Activated T-helper 1 cell treated with Interleukin-2 at 50 U/mL for 16 hours (primary cell): ENCODE measurements at regions not wholly inside any gene's neighbourhood (a gene's known extent, or its start where the extent isn't known, plus 50 kb on each side); places are given as distances from the start of the nearest gene placed in this dataset.

Experiments used
- DNase-seq: peaks from one replicate; pipeline ENCODE4 v3.0.0-alpha.2; 2020; ENCODE audit warnings: low read depth

DNA sequence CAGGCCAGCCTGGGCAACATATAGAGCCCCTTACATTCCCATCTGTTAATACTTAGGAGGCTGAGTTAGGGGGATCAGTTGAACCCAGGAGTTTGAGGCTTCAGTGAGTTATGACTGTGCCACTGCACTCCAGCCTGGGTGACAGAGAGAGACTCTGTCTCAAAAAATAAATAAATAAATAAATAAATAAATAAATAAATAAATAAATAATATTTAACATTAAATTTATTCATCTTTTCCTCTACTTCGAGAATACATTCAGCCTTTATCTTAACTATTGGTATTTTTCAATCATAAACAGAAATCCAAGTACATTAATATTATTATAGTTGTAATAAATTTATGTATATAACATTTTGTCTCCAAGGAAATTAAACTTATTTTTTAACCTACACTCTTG is 1227.7 kb upstream of the GJE1 start:
- no peak for DNase-seq

DNA sequence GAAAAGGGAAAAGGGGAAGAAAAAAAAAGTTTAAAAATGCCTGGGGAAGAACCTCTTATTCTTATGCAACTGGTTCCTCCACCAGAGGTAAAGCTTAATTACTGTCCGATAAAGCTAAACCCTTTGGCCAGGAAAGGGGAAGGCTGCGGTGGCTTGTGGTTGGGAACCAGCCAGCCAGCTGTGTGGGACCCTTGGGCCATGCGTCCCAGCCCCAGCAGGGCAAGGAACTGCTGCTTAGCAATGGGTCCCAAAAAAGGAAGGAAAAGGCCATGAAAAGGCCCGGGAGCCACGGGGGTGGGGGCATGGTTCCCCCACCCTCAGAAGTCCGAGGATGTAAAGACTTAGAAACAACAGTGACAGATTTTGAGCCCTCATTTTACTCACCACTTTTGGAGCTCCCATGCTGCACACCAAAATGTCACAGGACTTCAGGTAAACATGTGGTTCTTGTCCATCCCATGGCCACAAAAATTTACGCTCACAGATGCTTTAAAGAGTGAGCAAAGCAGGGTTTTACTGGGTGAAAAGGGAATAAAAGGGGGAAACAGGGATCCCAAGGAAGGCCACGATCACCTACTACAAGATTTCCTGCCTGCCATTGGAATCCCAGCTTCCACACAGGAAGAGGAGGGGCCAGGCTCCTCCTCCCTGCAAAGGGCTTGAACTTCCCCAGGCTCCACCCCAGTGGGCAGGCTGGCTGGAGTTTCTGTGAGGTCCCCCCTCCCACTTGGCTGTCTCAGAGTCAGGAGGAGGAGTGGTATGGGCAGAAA is 1234.7 kb upstream of the GJE1 start:
- no peak for DNase-seq

DNA sequence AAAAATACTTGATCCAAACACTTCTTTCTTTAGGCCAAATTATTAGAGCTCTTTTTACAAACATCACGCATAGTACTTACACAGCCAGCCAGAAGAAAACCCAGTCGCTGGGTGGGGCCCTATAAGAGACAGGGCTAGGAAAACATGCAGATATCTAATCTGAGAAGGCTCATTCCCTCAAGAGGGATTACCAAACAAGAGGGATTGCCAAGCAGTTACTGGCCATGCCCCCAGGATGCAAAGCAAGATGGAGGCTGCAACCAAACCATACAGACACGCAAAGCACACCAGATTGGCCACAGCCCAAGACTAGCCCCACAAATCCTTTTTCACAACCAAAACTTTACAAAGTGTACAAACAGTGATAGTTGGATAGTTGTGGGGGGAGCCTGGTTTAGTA is 1235.4 kb upstream of the GJE1 start:
- no peak for DNase-seq

DNA sequence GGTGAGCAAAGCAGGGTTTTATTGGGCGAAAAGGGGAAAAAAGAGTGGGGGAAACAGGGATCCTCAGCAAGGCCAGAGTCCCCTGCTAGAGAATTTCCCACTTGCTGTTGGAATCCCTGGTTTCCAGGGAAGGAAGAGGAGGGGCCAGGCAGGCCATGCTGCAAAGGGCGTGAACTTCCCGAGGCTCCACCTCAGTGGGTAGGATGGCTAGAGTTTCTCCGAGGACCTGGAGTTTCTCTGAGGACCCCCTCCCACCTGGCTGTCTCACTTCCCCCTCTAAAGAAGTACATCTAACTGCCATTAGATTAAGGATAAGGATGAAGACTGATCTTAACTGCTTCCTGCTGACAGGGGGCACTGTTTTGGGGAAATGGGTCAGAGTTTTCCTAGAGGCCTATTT is 1239.3 kb upstream of the GJE1 start:
- DNase-seq, result no peak

DNA sequence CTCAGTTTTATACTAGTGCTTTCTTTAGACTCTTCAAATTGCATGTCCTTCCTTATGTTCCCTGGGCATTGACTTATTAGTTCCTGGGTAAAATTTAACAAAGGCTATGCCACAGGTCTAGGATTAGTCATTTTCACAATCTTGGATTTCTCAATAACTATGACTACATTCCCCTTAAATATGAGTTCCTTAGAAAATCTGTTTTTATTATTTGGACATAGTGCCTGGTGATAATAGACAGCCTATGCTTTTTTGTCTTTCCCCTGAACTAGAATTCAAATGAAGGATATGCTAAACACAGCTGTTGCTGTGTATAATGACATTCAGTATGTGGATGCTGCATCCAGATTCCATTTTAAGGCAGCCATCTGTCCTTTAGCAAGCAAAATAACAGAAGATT is 1252.8 kb upstream of the GJE1 start:
- DNase-seq, result no peak

DNA sequence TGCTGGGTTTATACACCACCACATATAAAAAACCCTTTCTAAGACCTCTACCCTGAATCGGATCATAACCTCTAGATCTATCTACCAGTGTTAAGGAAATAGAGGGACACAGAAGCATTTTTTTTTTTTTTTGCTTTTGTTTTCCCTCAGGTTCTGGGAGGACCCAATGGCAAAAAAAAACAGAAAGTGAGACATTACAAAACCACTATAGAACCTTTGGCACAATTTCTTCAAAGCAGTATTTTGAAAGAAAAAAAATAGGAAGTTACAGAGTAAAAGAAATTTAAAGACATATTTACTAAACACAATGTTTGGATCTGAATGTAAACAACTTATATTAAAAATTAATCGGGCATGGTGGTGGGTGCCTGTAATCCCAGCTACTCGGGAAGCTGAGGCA is 1258.7 kb upstream of the GJE1 start:
- DNase-seq, result no peak

DNA sequence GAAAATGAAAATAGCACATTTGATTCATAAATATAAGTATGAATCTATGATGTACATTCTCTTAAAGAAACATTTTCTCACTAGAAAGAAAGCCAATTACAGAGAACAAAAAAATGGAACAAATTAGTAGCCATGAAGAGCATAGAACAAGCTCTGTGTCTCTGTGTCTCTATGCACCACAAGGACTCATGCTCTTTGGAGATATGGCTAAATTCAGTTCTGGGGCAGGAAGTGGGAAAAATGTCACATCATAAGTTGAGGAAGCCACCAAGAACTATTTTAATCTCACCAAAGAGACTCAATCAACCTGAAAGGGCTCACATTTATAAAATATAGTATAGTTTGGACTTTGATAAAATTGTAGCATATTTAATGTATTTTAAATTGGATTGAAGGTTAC is 1259.8 kb upstream of the GJE1 start:
- DNase-seq, result no peak

DNA sequence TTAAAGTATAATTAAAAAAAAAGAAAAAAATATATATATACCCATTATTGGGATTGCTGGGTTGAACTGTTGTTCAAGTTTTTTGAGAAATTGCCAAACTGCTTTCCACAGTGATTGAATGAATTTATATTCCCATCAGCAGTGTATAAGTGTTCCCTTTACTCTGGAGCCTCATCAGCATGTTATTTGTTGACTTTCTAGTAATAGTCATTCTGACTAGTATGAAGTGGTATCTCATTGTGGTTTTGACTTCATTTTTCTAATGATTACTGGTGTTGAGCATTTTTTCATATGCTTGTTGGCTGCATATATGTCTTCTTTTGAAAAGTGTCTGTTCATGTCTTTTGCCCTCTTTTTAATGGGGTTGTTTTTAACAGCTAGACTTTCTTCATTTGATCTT is 1260.8 kb upstream of the GJE1 start:
- DNase-seq, result no peak

DNA sequence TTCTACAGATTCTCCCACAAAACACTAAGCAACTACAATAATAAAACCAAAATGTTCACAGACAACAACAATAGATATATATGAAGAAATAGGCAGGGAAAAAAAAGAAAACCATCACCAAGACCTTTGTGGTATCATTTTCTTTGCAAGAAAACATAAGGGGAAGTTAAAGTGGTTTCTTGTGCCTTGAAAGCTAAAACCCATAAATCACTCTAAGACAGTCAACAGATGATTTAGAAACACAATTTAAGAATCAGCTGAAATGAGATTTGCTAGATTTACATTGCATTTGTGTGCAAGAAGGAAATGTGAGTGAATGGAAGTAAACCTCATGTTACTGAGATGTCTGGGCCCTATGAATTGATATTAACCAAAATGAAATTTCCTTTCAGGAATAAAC is 1265.4 kb upstream of the GJE1 start:
- DNase-seq, result no peak

DNA sequence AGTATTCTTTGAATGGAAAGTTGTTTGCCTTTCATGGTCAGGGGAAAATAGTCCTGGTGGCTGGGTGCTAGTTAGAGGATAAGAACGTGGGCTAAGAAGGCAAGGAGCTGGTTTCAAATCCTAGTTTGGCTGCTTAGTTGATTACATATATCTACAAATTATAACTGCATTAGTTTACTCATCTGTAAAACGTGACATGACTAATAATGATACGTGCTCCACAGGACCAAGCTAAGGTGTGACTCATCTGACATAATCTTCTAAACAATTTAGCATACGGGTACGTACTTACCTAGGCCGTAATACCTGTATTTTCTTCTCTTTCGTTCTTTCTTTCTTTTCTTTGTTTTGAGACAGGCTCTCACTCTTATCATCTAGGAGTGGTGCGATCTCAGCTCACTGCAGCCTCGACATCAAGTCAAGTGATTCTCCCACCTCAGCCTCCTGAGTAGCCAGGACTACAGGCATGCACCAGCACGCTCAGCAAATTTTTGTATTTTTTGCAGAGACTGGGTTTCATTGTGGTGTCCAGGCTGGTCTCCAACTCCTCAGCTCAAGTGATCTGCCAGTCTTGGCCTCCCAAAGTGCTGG is 1274.2 kb upstream of the GJE1 start:
- no peak for DNase-seq

DNA sequence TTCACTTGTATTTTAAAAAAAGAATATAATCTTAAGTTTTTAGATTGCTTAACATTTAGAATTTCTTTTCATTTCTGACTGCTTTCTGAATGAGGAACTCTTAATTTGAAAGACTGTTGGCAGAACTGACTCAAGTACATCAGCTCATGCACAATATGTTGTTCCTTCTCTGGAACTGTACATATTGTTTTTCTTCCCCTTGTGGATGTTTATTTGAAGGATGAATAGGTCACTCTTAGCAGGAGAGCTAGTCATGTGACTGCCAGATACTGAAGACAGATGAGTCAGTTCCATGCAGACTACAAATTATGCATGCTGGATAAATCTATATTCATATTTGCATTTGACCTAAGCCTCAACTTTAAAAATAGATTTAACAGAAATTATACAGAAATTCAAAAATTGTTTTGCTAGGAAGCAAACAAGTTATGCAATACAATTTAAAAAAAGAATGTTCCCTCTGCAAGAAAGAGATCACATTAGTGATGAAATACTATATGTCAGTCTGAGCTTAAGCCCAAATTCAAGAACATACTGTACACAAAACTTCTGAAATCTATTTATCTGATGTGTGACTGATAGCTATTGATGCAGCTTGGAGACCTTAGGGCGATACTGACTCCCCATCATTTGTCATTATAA is 1274.9 kb upstream of the GJE1 start:
- DNase-seq, result no peak

DNA sequence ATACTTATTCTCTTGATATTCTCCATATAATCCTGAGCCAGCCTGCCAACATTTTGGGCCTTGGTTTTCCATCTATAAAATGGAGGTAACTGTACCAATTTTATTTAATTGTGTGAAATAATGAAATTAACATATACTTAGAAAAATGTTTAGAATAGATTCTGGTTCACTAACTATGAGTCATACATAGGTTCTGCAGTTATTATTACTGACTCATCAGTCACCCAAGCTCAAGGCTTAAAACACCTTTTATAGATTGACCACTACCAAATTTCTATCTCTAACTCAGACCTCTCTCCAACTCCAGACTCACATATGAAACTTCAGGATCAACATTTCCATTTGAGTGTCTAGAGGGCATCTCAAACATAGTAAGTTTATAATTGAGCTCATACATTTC is 1277.2 kb upstream of the GJE1 start:
- DNase-seq, result no peak

DNA sequence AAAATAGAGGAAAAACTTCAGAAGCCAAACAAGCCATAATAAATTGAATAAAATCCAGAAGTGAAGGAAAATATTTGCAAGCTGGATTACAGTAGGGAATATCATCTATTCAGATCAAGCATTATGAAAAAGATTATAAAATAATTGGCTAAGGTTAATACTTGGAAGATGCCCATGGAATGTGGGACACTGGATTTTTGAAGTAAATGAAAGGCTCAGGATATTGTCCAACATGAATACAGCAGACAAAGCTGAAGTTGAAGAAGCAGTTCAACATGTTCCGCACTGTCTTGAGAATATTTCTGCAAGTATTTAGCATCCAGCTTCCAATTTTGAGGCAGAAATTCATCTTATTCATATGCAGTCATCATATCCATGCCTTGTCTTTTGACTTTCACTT is 1278.4 kb upstream of the GJE1 start:
- DNase-seq, result no peak

DNA sequence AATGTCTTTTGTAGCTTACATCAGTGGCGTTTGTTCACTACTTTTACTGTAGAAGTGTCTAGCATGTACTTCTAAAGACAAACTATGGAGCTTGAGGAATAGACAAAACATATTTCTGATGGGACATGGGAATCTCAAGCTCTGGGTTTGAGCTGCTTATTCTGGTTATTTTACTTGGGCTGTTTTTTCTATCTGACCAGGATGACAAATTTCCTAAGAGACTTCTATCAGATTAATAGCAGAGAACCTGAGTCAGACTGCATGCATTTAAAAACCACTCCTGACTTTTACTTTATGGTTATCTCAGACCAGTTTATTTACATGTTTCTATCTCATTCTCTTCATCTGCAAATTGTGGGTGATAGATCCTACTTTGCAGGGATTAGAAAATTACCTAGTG is 1282.3 kb upstream of the GJE1 start:
- DNase-seq, result no peak

DNA sequence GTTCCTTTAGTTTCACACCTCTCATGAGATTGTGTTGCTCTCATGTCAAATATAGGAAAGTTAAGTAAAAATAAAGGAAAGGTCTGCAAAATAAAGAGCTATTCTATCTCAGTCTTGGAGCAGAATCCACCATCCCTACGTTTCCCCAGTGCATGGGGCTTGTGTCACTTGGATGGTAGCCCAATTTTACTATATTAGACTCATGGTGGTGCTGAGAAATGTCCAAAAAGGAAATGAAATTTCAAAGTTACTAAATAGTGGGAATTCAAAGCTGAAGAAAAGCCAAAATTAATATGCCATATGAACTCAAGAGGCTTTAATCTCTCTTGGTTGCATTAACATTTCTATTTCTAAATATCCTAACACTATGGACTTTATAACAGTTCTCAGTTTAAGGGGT is 1283.3 kb upstream of the GJE1 start:
- no peak for DNase-seq

DNA sequence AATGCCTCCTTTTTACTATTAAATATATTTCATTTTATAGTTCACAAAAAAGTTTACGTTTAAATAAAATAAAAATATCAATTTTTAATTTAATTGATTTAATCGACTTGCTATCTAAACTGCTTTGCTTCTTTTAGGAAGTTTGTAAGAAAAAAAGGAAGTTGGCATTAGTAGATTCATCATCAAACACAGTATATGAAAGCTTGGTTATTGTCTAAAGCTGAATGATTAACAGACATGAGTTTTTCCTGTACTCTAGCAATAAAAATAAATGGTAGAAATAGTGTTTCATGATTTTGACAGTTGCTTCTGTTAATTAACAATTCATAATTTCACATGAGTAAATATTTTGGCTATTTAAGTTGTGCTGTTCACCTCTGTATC is 1285.5 kb upstream of the GJE1 start:
- DNase-seq, result no peak

DNA sequence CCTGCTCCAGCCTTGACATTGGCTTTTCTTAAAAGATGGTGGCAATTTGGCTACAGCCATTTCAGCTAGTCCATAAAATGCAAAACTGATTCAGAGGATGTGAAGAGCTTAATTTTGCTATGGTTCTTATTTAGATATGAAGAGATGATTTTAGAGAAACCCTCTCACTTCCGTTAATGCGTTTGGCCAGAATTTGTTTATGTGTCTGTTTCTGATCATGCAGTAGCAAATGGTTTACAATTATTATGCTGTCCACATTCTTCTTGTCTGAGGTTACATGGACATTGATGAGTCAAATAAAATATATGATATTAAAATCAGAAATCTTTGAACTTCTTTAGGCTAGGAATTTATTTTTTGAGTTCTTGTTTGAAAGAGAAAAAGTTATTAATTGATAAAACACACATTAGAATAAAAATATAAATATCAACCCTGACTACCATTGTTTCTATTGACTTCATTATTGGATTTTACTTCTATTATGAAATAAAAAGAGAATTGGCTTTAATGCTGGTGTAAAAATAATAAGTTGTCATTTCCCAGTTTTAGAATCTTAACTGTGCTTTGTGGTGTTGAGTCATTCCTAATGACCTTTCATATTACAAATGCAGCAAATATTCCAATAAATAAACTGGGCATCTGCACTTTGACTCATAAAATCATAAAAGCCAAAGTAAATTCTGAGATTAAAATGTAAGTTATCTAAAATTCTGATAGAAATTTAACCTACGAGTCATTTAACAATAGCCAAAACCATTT is 1286.0 kb upstream of the GJE1 start:
- DNase-seq, result no peak

DNA sequence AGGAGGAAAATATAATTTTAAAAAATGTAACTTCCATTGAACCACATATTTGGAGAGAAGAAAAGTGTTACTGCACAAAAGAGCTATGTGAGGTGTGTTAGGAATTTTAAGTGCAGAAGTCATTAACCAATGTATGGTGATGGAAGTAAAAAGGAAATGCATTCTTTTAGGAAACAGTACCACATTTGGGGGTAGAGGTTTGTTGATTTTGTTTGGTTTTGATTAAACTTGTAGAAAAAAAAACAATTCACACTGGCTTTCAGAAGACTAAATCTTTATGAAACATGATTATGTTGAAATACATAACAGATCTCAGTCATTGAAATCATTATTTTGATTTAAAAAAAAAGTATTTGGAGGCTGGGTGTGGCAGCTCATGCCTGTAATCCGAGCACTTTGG is 1287.0 kb upstream of the GJE1 start:
- no peak for DNase-seq

DNA sequence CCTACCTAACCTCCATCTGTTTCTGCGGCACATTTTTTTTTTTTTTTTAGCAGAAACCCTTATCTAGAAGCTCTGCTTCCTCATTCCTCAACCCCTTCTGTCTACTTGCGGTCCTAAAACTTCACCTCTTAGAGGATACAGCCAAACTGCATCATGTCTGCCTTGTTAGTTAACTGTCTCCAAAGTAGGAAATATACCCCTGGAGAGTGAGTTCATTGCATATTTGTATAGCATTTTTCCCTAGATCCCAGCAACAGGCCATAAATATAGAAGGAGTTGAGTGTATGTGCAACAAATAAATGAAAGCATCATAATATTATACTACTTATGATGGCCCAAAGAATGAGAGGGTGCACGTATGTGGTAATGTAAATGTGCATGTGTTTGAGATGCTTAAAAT is 1288.6 kb upstream of the GJE1 start:
- no peak for DNase-seq

DNA sequence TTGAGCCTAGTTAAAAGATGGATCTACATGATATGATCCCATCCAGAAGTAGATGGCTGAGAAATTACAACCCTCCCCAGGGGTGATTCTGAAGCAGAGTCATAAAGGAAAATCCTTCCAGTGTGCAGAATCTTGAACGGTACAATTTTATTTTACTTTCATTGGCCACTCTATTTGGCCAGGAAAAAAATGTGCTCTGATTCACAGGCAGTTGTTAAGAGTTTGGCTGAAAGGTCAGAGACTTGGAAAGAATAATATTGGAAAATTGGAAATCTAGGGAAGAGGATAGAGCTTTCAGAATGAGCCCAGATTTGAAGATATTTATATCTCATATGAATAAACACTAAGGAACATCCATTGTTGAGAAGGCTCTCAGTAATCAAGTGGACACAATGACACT is 1299.3 kb upstream of the GJE1 start:
- DNase-seq, result no peak

DNA sequence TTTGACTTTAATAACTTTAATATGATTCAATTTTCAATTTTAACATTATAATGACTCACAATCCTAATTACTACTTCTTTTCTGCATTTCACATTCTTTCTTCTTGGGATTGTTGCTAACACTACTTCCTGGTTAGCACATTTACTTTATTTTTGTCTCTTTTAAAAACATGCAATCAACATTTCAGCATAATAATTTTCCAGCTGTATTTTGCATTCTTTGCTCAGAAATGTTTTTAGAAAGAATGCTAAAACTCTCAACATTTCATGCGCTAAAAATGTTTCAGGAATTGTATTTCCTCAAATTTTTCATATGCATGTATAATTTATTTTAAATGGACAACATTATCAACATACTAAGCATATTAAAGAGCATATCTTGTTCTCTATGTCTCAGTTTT is 1302.1 kb upstream of the GJE1 start:
- DNase-seq, result no peak

DNA sequence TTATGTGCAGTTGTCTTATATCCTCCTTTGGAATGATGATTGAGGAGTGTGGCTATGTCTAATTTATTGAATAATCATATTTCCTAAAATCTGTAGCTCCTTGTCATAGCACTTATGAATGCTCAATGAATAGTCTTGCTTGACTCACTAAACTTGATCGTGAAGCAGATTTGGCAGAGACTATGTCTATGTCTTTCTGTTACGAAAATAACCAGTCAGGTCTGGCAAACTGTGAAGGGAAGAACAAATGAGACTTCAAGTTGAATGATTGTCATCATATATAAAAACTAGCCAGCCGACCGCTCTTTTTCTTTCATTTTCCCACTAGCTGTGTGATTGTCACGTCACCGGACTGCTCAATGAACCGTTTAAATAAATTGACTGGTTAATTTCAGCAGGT is 1303.9 kb upstream of the GJE1 start:
- DNase-seq, result no peak

DNA sequence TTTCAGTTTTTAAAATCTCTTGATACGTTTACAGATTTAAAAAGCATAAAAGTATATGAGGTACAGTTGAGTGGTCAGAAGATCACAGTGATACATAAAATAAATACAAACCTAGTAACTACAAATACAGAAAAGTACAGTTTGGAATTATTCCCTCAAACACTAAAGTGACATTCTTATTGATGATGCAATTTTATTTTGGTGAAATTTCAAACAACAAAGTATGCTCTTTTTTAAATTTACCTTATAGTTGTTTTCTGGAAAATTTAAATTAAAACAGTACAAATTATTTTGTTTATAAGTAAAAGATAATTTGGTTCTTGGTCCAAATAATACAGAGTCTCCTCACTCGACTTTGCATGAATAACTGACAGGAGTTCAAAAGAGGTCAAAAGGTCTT is 1305.1 kb upstream of the GJE1 start:
- no peak for DNase-seq
